GM18858 (cell line): ENCODE measurements at regions not wholly inside any gene's neighbourhood (a gene's known extent, or its start where the extent isn't known, plus 50 kb on each side); places are given as distances from the start of the nearest gene placed in this dataset.
"Not testable (repeated sequence)": the region's sequence is repeated elsewhere in the genome, so short reads cannot be mapped to it uniquely, and the experiment has no call there.

Source experiments
- ATAC-seq: cut with Tn5 transposase; IDR thresholded peaks from one replicate; pipeline ENCODE4 v1.9.1; 2021; ENCODE audit not compliant: unreplicated experiment

GRCh38 chr10:85293483-85293882 is 965.1 kb downstream of the CCSER2 start:
- no peak for ATAC-seq

GRCh38 chr10:85311613-85312337 is 983.4 kb downstream of the CCSER2 start:
- no peak for ATAC-seq

GRCh38 chr10:85315657-85316056 is 987.3 kb downstream of the CCSER2 start:
- no peak for ATAC-seq

GRCh38 chr10:85316276-85316675 is 987.9 kb downstream of the CCSER2 start:
- ATAC-seq: no peak

GRCh38 chr10:85317827-85318226 is 989.4 kb downstream of the CCSER2 start:
- no peak for ATAC-seq

- no peak for ATAC-seq
These were observed 990.7 kb downstream of the CCSER2 start for GRCh38 chr10:85318809-85319807.

DNA sequence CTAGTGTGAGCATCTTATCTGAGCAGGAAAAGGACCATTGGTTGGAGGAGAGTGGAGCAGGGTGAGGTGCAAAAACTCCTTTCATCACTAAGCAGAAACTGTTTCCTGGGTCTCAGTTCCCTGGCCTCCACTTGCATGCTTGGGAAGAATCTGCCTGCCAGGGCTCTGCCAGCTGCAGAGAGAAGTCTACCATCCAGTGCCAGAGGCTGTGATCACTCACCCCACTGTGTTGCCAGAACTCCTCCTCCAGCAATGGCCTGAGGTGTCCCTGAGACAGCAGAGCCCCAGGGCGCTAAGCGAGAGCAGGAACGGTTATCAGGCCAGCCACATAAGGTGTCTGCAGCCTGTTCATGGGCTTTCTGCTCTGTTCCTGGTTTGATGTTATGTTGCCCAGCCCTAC is 991.4 kb downstream of the CCSER2 start:
- no peak for ATAC-seq

DNA sequence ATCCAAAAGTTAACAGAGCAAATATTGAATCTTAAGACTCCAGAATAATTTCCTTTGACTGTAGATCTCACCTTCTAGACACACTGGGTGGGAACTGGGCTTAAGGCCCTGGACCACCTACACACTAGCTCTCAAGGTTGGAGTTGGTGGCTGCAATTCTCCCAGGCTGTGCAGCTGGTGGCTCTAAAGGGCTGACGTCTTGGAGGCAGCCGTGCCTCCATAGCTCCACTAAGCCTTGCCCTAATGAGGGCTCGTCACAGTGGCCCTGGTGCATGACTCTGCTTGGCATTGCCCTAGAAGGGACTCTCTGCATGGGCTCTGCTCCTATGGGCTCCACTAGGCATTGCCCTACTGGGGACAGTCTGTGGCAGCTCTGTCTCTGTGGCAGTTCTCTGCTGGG is 1005.2 kb downstream of the CCSER2 start:
- ATAC-seq: no peak

GRCh38 chr10:85362401-85362800 is 1004.2 kb downstream of the GRID1 start:
- ATAC-seq: no peak

- no peak for ATAC-seq
These were observed 989.4 kb downstream of the GRID1 start for GRCh38 chr10:85377029-85377806.

DNA sequence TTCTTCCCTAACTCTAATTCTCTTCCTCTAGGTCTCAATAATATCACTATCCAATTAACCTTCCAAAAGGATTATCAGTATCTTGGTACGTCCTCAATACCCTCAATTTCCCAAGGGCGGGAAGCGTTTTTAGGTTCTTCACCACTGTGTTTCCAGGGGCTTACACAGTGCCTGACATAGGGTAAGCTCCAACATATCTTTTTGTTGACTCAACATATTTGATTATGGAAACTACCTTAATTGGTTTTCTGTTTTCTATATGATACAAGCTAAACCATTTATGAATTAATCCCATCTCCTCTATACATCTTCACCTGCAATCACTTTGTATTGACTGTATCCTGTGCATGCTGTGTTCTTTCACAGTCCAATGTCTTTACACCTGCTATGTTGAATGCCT is 987.3 kb downstream of the GRID1 start:
- no peak for ATAC-seq

DNA sequence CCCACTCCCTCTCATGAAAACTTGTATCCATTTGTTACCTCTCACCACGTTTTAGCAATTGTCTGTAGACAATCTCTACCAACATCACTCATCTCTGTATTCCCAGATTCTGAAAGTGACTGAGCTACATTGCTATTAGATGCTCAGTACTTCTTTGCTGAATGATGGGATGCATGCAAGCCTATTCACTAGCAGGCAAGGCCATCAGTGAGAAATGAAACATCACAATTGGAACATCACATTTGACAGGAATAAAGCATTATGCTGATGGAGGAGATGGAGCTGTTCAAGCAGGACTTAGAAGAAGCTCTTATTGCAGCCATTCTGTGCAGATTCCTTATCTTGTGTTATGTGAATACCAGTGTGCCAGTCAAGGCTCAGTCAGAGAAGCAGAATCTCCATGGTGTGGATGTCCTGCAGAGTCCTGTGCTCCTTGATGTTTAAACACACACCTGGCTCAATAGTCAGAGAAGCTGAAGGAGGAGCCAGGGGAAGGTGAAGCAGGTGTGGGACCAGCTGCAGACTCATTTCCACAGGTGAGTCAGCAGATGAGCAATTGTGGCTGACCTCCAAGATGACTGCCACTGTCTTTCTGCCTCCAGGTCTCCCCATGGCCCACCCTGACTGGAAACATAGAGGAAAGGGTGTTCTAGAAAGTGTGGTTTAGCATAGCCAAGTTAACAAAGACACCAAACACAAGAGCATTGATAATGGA is 965.5 kb downstream of the GRID1 start:
- ATAC-seq: no peak

DNA sequence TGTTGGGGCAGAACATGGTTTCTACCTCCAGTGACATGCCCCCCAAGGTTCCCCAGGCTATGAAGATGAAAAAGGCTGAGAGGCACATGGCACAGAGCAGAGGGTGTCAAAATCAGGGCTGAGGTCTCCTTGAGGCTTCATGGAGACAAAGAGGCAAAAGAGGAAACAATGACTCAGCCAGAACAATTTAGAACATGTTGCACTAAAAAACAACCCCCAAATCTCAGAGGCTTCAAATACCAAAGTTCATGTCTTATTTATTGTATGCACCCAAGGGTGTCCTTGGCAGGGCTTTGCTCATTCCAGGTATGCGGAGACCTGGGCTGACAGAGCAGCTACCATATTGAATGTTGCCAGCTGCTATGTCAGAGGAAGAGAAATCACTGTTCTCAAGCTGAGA is 964.1 kb downstream of the GRID1 start:
- no peak for ATAC-seq

DNA sequence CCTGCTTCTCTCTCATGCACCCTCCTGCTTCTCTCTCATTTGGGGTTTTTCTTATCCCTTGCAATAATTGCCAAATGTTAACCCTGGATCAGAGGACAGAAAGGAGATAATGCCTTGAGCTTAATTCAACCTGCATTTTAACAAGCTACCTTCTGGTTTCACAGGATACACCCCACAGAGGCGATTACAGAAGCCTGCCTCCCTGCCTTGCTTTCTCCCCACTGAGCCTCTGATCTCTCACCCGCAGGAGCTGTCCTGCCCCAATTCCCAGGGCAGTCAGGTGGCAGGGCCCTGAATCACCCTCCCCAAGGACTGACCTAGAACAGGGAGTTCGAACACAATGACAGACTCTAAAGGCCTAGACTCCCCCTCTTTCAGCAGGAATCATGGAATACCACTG is 959.5 kb downstream of the GRID1 start:
- no peak for ATAC-seq

DNA sequence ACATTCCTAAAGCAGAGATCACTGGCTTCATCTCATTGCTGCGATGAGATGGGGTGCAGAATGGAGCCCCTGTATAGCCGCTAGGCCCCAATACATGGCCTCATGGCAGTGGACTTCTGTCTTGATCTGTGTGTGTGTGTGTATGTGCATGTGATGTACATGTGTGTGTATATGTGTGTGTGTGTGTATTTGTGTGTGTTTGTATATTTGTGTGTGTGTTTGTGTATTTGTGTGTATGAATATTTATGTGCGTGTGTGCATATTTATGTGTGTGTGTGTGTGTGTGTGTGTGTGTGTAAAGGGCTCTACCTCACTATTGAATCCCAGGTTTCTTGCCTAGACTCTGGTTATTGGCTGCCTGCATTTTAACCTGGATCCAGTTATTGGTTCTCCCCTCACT is 958.2 kb downstream of the GRID1 start:
- no peak for ATAC-seq

DNA sequence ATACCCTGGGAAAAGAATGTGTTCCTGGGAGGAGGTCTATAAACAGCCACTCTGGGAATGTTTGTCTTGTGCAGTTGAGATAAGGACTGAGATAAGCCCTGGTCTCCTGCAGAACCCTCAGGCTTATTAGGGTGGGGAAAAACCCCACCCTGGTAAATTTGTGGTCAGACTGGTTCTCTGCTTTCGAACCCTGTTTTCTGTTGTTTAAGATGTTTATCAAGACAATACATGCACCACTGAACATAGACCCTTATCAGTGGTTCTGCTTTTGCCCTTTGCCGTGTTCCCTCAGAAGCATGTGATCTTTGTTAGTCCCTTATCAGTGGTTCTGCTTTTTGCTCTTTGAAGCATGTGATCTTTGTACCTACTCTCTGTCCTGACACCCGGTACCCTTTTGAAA is 956.0 kb downstream of the GRID1 start:
- ATAC-seq: not testable (repeated sequence)

GRCh38 chr10:85413570-85413969 is 953.0 kb downstream of the GRID1 start:
- no peak for ATAC-seq

GRCh38 chr10:85420501-85421191 is 945.9 kb downstream of the GRID1 start:
- ATAC-seq: no peak

GRCh38 chr10:85421421-85421820 is 945.2 kb downstream of the GRID1 start:
- ATAC-seq: no peak

DNA sequence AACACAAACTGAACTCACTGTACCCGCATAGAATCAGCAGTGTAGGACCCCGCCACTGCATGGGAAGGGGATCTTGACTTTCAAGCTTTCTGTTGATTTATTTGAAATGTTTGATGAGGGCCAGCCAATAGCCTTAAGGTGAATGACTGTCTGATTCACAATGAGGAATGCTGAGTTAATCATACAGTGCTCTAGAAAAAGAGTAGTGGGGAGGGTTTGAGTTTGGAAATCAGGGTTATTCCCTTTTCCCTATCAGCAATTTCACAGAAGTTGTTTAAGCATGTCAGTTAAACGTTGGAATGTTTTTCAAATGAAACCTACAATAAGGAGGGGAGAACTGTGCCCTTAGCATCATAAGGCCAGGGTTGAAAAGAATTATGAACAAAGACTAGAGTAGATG is 937.5 kb downstream of the GRID1 start:
- ATAC-seq: no peak
